ENCODE measurements at regions not wholly inside any gene's neighbourhood (a gene's known extent, or its start where the extent isn't known, plus 50 kb on each side); places are given as distances from the start of the nearest gene placed in this dataset.

DNA sequence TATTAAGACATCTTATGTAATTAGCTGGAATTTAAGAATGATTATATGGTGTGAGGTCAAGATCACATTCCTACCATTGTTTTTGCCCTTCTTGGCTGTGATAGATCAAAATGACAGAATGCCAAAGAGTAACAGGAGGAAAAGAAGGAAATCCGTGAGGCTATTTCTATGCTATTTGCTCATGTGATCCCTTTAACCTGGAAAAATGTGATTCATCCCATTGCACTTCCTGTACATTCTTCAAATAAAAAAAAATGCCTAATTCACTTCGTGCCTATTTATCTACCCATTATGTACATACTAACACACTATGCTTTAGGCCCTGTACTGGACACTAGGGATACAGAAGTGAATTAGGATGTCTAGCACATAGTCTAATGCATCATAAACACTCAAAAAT, 154.1 kb upstream of the PAPPA start:
- TF ChIP-seq POLR2AphosphoS5 (IDR thresholded peaks at IDR 0.05) (no peak), POLR2A (IDR thresholded peaks at IDR 0.05) (no peak), EP300 (IDR thresholded peaks at IDR 0.05) (no peak)
- TF ChIP-seq, protein P1, sequence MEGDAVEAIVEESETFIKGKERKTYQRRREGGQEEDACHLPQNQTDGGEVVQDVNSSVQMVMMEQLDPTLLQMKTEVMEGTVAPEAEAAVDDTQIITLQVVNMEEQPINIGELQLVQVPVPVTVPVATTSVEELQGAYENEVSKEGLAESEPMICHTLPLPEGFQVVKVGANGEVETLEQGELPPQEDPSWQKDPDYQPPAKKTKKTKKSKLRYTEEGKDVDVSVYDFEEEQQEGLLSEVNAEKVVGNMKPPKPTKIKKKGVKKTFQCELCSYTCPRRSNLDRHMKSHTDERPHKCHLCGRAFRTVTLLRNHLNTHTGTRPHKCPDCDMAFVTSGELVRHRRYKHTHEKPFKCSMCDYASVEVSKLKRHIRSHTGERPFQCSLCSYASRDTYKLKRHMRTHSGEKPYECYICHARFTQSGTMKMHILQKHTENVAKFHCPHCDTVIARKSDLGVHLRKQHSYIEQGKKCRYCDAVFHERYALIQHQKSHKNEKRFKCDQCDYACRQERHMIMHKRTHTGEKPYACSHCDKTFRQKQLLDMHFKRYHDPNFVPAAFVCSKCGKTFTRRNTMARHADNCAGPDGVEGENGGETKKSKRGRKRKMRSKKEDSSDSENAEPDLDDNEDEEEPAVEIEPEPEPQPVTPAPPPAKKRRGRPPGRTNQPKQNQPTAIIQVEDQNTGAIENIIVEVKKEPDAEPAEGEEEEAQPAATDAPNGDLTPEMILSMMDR (IDR thresholded peaks at IDR 0.05) = no peak

Measured in upper lobe of left lung (tissue), 4 donors.